HUES48 (cell line): ENCODE measurements at regions not wholly inside any gene's neighbourhood (a gene's known extent, or its start where the extent isn't known, plus 50 kb on each side); places are given as distances from the start of the nearest gene placed in this dataset.

Source experiments
- H3K27ac ChIP-seq: one replicate; pipeline ENCODE4 v1.7.0; 2013; ENCODE audit warnings: low read depth, low read length, inconsistent platforms
- H3K27me3 ChIP-seq: 2 replicates; pipeline ENCODE4 v1.6.1; 2013; ENCODE audit warnings: mild to moderate bottlenecking, low read length; ENCODE audit not compliant: control insufficient read depth, insufficient read depth
- H3K36me3 ChIP-seq: 2 replicates; pipeline ENCODE4 v1.6.1; 2013; ENCODE audit warnings: low read length; ENCODE audit not compliant: control insufficient read depth, insufficient read depth
- H3K4me1 ChIP-seq: 2 replicates; pipeline ENCODE4 v1.6.1; 2013; ENCODE audit warnings: mild to moderate bottlenecking, low read length; ENCODE audit not compliant: control insufficient read depth, insufficient read depth
- H3K4me3 ChIP-seq: 2 replicates; pipeline ENCODE4 v1.5.1; 2013; ENCODE audit warnings: mild to moderate bottlenecking, low read depth, low read length
- H3K9ac ChIP-seq: 2 replicates; pipeline ENCODE4 v1.6.1; 2013; ENCODE audit warnings: mild to moderate bottlenecking, low read depth, low read length, moderate library complexity
- H3K9me3 ChIP-seq: 2 replicates; pipeline ENCODE4 v1.6.1; 2013; ENCODE audit warnings: low read length; ENCODE audit not compliant: control insufficient read depth, insufficient read depth

- Histone ChIP-seq H3K4me3 (no peak overlapping the region), H3K36me3 (no peaks in the 10 kb centered on the region), H3K9me3 (0 out of 2 replicates have a peak, but pooled peaks cover 2% of the 10 kb centered on the region), H3K27ac (no peak overlapping the region), H3K9ac (no peak overlapping the region), H3K4me1 (no peaks in the 10 kb centered on the region), H3K27me3 (no peaks in the 10 kb centered on the region)
These were observed 687.0 kb downstream of the BCL11A start for GRCh38 chr2:59866436-59866835.

- H3K27me3 ChIP-seq, result no peaks in the 10 kb centered on the region
- no peak overlapping the region for H3K4me3 ChIP-seq
- H3K9me3 ChIP-seq, result peaks cover 7% of the 10 kb centered on the region; the same call in 1 of the 2 replicates
- no peaks in the 10 kb centered on the region for H3K36me3 ChIP-seq
- H3K27ac ChIP-seq, result no peak overlapping the region
- H3K9ac ChIP-seq, result no peak overlapping the region
- no peaks in the 10 kb centered on the region for H3K4me1 ChIP-seq
These were observed 694.9 kb downstream of the BCL11A start for GRCh38 chr2:59858540-59858939.

- H3K27me3 ChIP-seq, result no peaks in the 10 kb centered on the region
- no peak overlapping the region for H3K9ac ChIP-seq
- H3K36me3 ChIP-seq, result no peaks in the 10 kb centered on the region
- H3K4me3 ChIP-seq, result no peak overlapping the region
- H3K9me3 ChIP-seq, result peaks cover 7% of the 10 kb centered on the region; the same call in 1 of the 2 replicates
- no peak overlapping the region for H3K27ac ChIP-seq
- H3K4me1 ChIP-seq, result no peaks in the 10 kb centered on the region
These were observed 696.3 kb downstream of the BCL11A start for GRCh38 chr2:59857109-59857508.

- no peaks in the 10 kb centered on the region for H3K36me3 ChIP-seq
- H3K9me3 ChIP-seq, result peaks cover 5% of the 10 kb centered on the region; the same call in 1 of the 2 replicates
- H3K4me1 ChIP-seq, result no peaks in the 10 kb centered on the region
- no peak overlapping the region for H3K4me3 ChIP-seq
- no peak overlapping the region for H3K9ac ChIP-seq
- no peak overlapping the region for H3K27ac ChIP-seq
- H3K27me3 ChIP-seq, result no peaks in the 10 kb centered on the region
These were observed 697.1 kb downstream of the BCL11A start for GRCh38 chr2:59856391-59856790.

GRCh38 chr2:59853032-59853431 is 700.4 kb downstream of the BCL11A start:
- Histone ChIP-seq H3K9ac (no peak overlapping the region), H3K36me3 (no peaks in the 10 kb centered on the region), H3K9me3 (no peaks in the 10 kb centered on the region), H3K4me1 (no peaks in the 10 kb centered on the region), H3K27me3 (no peaks in the 10 kb centered on the region), H3K27ac (no peak overlapping the region), H3K4me3 (no peak overlapping the region)

GRCh38 chr2:59851836-59852475 is 701.5 kb downstream of the BCL11A start:
- Histone ChIP-seq H3K27ac (no peak overlapping the region), H3K36me3 (no peaks in the 10 kb centered on the region), H3K9ac (no peak overlapping the region), H3K4me3 (no peak overlapping the region), H3K27me3 (no peaks in the 10 kb centered on the region), H3K4me1 (no peaks in the 10 kb centered on the region), H3K9me3 (no peaks in the 10 kb centered on the region)

- Histone ChIP-seq H3K9me3 (no peaks in the 10 kb centered on the region), H3K27me3 (no peaks in the 10 kb centered on the region), H3K9ac (no peak overlapping the region), H3K4me1 (no peaks in the 10 kb centered on the region), H3K4me3 (no peak overlapping the region), H3K36me3 (no peaks in the 10 kb centered on the region), H3K27ac (no peak overlapping the region)
These were observed 702.9 kb downstream of the BCL11A start for GRCh38 chr2:59850554-59850953.

GRCh38 chr2:59833941-59834340 is 719.5 kb downstream of the BCL11A start:
- no peak overlapping the region for H3K27ac ChIP-seq

GRCh38 chr2:59830601-59831000 is 722.9 kb downstream of the BCL11A start:
- H3K9me3 ChIP-seq, result no peaks in the 10 kb centered on the region
- H3K27ac ChIP-seq, result no peak overlapping the region
- H3K36me3 ChIP-seq, result no peaks in the 10 kb centered on the region
- H3K4me3 ChIP-seq, result no peak overlapping the region
- H3K9ac ChIP-seq, result no peak overlapping the region
- no peaks in the 10 kb centered on the region for H3K27me3 ChIP-seq
- H3K4me1 ChIP-seq, result no peaks in the 10 kb centered on the region

More at GRCh38 chr2:59833941-59834340, 719.5 kb downstream of the BCL11A start:
- Histone ChIP-seq H3K4me3 (no peak overlapping the region), H3K4me1 (no peaks in the 10 kb centered on the region), H3K9me3 (no peaks in the 10 kb centered on the region), H3K36me3 (no peaks in the 10 kb centered on the region), H3K9ac (no peak overlapping the region), H3K27me3 (no peaks in the 10 kb centered on the region)

- no peaks in the 10 kb centered on the region for H3K27me3 ChIP-seq
- no peak overlapping the region for H3K9ac ChIP-seq
- H3K27ac ChIP-seq, result no peak overlapping the region
These were observed 725.8 kb downstream of the BCL11A start for GRCh38 chr2:59827677-59828076.

GRCh38 chr2:59826177-59826576 is 727.3 kb downstream of the BCL11A start:
- H3K36me3 ChIP-seq, result no peaks in the 10 kb centered on the region
- no peak overlapping the region for H3K27ac ChIP-seq
- H3K9ac ChIP-seq, result no peak overlapping the region
- no peaks in the 10 kb centered on the region for H3K9me3 ChIP-seq
- no peaks in the 10 kb centered on the region for H3K27me3 ChIP-seq
- H3K4me3 ChIP-seq, result no peak overlapping the region
- no peaks in the 10 kb centered on the region for H3K4me1 ChIP-seq

More at GRCh38 chr2:59827677-59828076, 725.8 kb downstream of the BCL11A start:
- Histone ChIP-seq H3K4me3 (no peak overlapping the region), H3K9me3 (no peaks in the 10 kb centered on the region), H3K4me1 (no peaks in the 10 kb centered on the region), H3K36me3 (no peaks in the 10 kb centered on the region)
